Upper lobe of left lung (tissue), 4 donors: ENCODE measurements at regions not wholly inside any gene's neighbourhood (a gene's known extent, or its start where the extent isn't known, plus 50 kb on each side); places are given as distances from the start of the nearest gene placed in this dataset.

Source experiments
- CTCF ChIP-seq, 6 experiments: fragments of 450-650 bp in 4 of 6; fragments of 200-600 bp in 2 of 6; sonication (generic) in 2 of 6; IDR thresholded peaks; one replicate each; pipeline ENCODE4 v1.5.1; 2016 to 2019; ENCODE audit warnings: antibody characterized with exemption in 6 of 6
- EP300 ChIP-seq, 4 donors: sonication (generic); formaldehyde crosslinking; IDR thresholded peaks; one replicate each; pipeline ENCODE4 v1.5.1; 2017; ENCODE audit warnings: antibody characterized with exemption in 4 of 4, control low read depth in 2 of 4
- POLR2A ChIP-seq, 4 donors: fragments of 450-650 bp; IDR thresholded peaks; one replicate each; pipeline ENCODE4 v1.5.1; 2016 to 2017; ENCODE audit warnings: antibody characterized with exemption in 4 of 4, mild to moderate bottlenecking in 2 of 4

GRCh38 chr4:83920375-83920774 lies 384.5 kb downstream of the GPAT3 start:
- TF ChIP-seq POLR2A (IDR thresholded peaks at IDR 0.05) (no peak), CTCF (IDR thresholded peaks at IDR 0.05) (no peak), EP300 (IDR thresholded peaks at IDR 0.05) (no peak)
